ENCODE measurements at regions not wholly inside any gene's neighbourhood (a gene's known extent, or its start where the extent isn't known, plus 50 kb on each side); places are given as distances from the start of the nearest gene placed in this dataset.

GRCh38 chr3:40737343-40737742 is 212.6 kb downstream of the ZNF621 start:
- no peak for DNase-seq (ENCODE audit: low read depth)
- TF ChIP-seq CTCF (conservative IDR thresholded peaks at IDR 0.05; ENCODE audit: low read depth, low read length), result no peak
- H3K4me3 ChIP-seq (ENCODE audit: low read depth, low read length), result no peak overlapping the region

GRCh38 chr3:40739971-40740370 is 215.2 kb downstream of the ZNF621 start:
- no peak for DNase-seq (ENCODE audit: low read depth)
- TF ChIP-seq CTCF (conservative IDR thresholded peaks at IDR 0.05; ENCODE audit: low read depth, low read length), result no peak
- no peak overlapping the region for H3K4me3 ChIP-seq (ENCODE audit: low read depth, low read length)

- peak; percentile 94 for DNase-seq (ENCODE audit: low read depth)
- no peak for TF ChIP-seq CTCF (conservative IDR thresholded peaks at IDR 0.05; ENCODE audit: low read depth, low read length)
- H3K4me3 ChIP-seq (ENCODE audit: low read depth, low read length), result no peak overlapping the region
Observed at GRCh38 chr3:40741729-40742128, 217.0 kb downstream of the ZNF621 start.

- H3K4me3 ChIP-seq (ENCODE audit: low read depth, low read length), result no peak overlapping the region
- no peak for DNase-seq (ENCODE audit: low read depth)
- no peak for TF ChIP-seq CTCF (conservative IDR thresholded peaks at IDR 0.05; ENCODE audit: low read depth, low read length)
Observed at GRCh38 chr3:40745381-40746106, 220.8 kb downstream of the ZNF621 start.

- TF ChIP-seq CTCF (conservative IDR thresholded peaks at IDR 0.05; ENCODE audit: low read depth, low read length), result no peak
- no peak overlapping the region for H3K4me3 ChIP-seq (ENCODE audit: low read depth, low read length)
- DNase-seq (ENCODE audit: low read depth), result no peak
Observed at GRCh38 chr3:40751666-40752065, 226.9 kb downstream of the ZNF621 start.

- no peak for TF ChIP-seq CTCF (conservative IDR thresholded peaks at IDR 0.05; ENCODE audit: low read depth, low read length)
- no peak overlapping the region for H3K4me3 ChIP-seq (ENCODE audit: low read depth, low read length)
- DNase-seq (ENCODE audit: low read depth), result no peak
Observed at GRCh38 chr3:40752492-40752891, 227.7 kb downstream of the ZNF621 start.

GRCh38 chr3:40753291-40753770 is 228.6 kb downstream of the ZNF621 start:
- no peak overlapping the region for H3K4me3 ChIP-seq (ENCODE audit: low read depth, low read length)
- TF ChIP-seq CTCF (conservative IDR thresholded peaks at IDR 0.05; ENCODE audit: low read depth, low read length), result no peak
- DNase-seq (ENCODE audit: low read depth), result no peak

Data from choroid plexus epithelial cell (primary cell).